ENCODE measurements at regions not wholly inside any gene's neighbourhood (a gene's known extent, or its start where the extent isn't known, plus 50 kb on each side); places are given as distances from the start of the nearest gene placed in this dataset.

GRCh38 chr6:160933256-160933655 is 58.3 kb upstream of the MAP3K4 start:
- TF ChIP-seq ATF3 (IDR thresholded peaks at IDR 0.05) (no peak), YY1 (IDR thresholded peaks at IDR 0.05) (no peak), CTCF (IDR thresholded peaks at IDR 0.05; ENCODE audit: low read depth, low read length, missing input control) (no peak), JUND (IDR thresholded peaks at IDR 0.05) (no peak), EGR1 (IDR thresholded peaks at IDR 0.05; ENCODE audit: low read depth in 2 of 2) (no peak), GABPA (IDR thresholded peaks at IDR 0.05 in 1 of 2, conservative IDR thresholded peaks at IDR 0.05 in 1 of 2) (no peak), MAX (IDR thresholded peaks at IDR 0.05) (no peak), RAD21 (IDR thresholded peaks at IDR 0.05) (no peak), HNF4A (conservative IDR thresholded peaks at IDR 0.05) (no peak), SP1 (IDR thresholded peaks at IDR 0.05) (no peak), TAF1 (conservative IDR thresholded peaks at IDR 0.05) (no peak), ZBTB33 (IDR thresholded peaks at IDR 0.05) (no peak), FOXA1 (IDR thresholded peaks at IDR 0.05) (no peak)
